Endothelial cell of hepatic sinusoid (primary cell): ENCODE measurements at regions not wholly inside any gene's neighbourhood (a gene's known extent, or its start where the extent isn't known, plus 50 kb on each side); places are given as distances from the start of the nearest gene placed in this dataset.

ENCODE experiments used
- in situ Hi-C: cut with HindIII; loops from 2 replicates; pipeline ENCODE4 v1.10.0; 2017; ENCODE audit warnings: low sequenced_read_pairs

- in situ Hi-C loops, result no loop called here
Observed at GRCh38 chr12:67211029-67211428, 58.1 kb upstream of the CAND1 start.

GRCh38 chr12:67211494-67211893 lies 57.7 kb upstream of the CAND1 start:
- in situ Hi-C loops, result no loop called here

- in situ Hi-C loops, result no loop called here
Observed at GRCh38 chr12:67217647-67218046, 51.5 kb upstream of the CAND1 start.
